ENCODE measurements at regions not wholly inside any gene's neighbourhood (a gene's known extent, or its start where the extent isn't known, plus 50 kb on each side); places are given as distances from the start of the nearest gene placed in this dataset.

- H3K27me3 Mint-ChIP-seq (ENCODE audit: low read depth) = peaks cover 4% of the 10 kb centered on the region; the same call in 1 of the 2 replicates
- ChIA-PET POLR2A (no interaction called here), CTCF (no interaction called here)
- no peak overlapping the region for H3K4me3 Mint-ChIP-seq
- no peaks in the 10 kb centered on the region for H3K4me1 Mint-ChIP-seq
- DNase-seq (ENCODE audit: low spot score) = no peak
- no peak for TF ChIP-seq ATF6 (CRISPR knock-in tag; IDR thresholded peaks at IDR 0.05)
- no peak for TF ChIP-seq FOXP1 (CRISPR knock-in tag; IDR thresholded peaks at IDR 0.05; ENCODE audit: borderline replicate concordance)
- TF ChIP-seq TCF7 (CRISPR knock-in tag; IDR thresholded peaks at IDR 0.05; ENCODE audit: low read depth) = no peak
- TF ChIP-seq OVOL2 (CRISPR knock-in tag; IDR thresholded peaks at IDR 0.05; ENCODE audit: borderline replicate concordance) = no peak
- no peak for TF ChIP-seq TEAD1 (CRISPR knock-in tag; IDR thresholded peaks at IDR 0.05)
- no peak for TF ChIP-seq NR3C1 (CRISPR knock-in tag; conservative IDR thresholded peaks at IDR 0.05; ENCODE audit: low read depth)
- TF ChIP-seq SP1 (CRISPR knock-in tag; conservative IDR thresholded peaks at IDR 0.05) = no peak
- TF ChIP-seq ZBTB43 (CRISPR knock-in tag; IDR thresholded peaks at IDR 0.05) = no peak
- TF ChIP-seq USF2 (CRISPR knock-in tag; IDR thresholded peaks at IDR 0.05) = no peak
- TF ChIP-seq MXD4 (CRISPR knock-in tag; IDR thresholded peaks at IDR 0.05; ENCODE audit: borderline replicate concordance) = no peak
- TF ChIP-seq ZNF671 (CRISPR knock-in tag; IDR thresholded peaks at IDR 0.05) = no peak
- H3K9me3 Mint-ChIP-seq = no peaks in the 10 kb centered on the region
- no peaks in the 10 kb centered on the region for H3K36me3 Mint-ChIP-seq
- no peak overlapping the region for H3K27ac Mint-ChIP-seq
- ATAC-seq = no peak
Measured at GRCh38 chr5:173480896-173481295, 135.6 kb downstream of the BOD1 start.

- POLR2A ChIA-PET = no interaction called here
- no peaks in the 10 kb centered on the region for H3K36me3 Mint-ChIP-seq
- TF ChIP-seq ZNF425 (CRISPR knock-in tag; conservative IDR thresholded peaks at IDR 0.05) = no peak
- TF ChIP-seq ETV6 (CRISPR knock-in tag; IDR thresholded peaks at IDR 0.05) = no peak
- no peak for TF ChIP-seq JUN (CRISPR knock-in tag; IDR thresholded peaks at IDR 0.05)
- no peak for TF ChIP-seq GABPB1 (CRISPR knock-in tag; IDR thresholded peaks at IDR 0.05)
- H3K9me3 Mint-ChIP-seq = no peaks in the 10 kb centered on the region
- CTCF ChIA-PET = no interaction called here
- no peak for ATAC-seq
- no peak overlapping the region for H3K4me3 Mint-ChIP-seq
- peaks cover 3% of the 10 kb centered on the region; the same call in 1 of the 2 replicates for H3K4me1 Mint-ChIP-seq
- no peak for DNase-seq (ENCODE audit: low spot score)
- no peak overlapping the region for H3K27ac Mint-ChIP-seq
- peaks cover 4% of the 10 kb centered on the region; the same call in 1 of the 2 replicates for H3K27me3 Mint-ChIP-seq (ENCODE audit: low read depth)
Measured at GRCh38 chr5:173479711-173480110, 136.7 kb downstream of the BOD1 start.

- peaks cover 4% of the 10 kb centered on the region; the same call in 1 of the 2 replicates for H3K27me3 Mint-ChIP-seq (ENCODE audit: low read depth)
- POLR2A ChIA-PET = no interaction called here
- no peaks in the 10 kb centered on the region for H3K9me3 Mint-ChIP-seq
- CTCF ChIA-PET = no interaction called here
- H3K4me3 Mint-ChIP-seq = no peak overlapping the region
- peaks cover 4% of the 10 kb centered on the region; the same call in 1 of the 2 replicates for H3K4me1 Mint-ChIP-seq
- H3K36me3 Mint-ChIP-seq = no peaks in the 10 kb centered on the region
- H3K27ac Mint-ChIP-seq = no peak overlapping the region
- DNase-seq (ENCODE audit: low spot score) (no peak), ATAC-seq (no peak)
- TF ChIP-seq CBFB (CRISPR knock-in tag; IDR thresholded peaks at IDR 0.05; ENCODE audit: low read depth) (no peak), ZSCAN18 (CRISPR knock-in tag; IDR thresholded peaks at IDR 0.05) (no peak), E2F5 (CRISPR knock-in tag; IDR thresholded peaks at IDR 0.05) (no peak), AFF4 (CRISPR knock-in tag; IDR thresholded peaks at IDR 0.05; ENCODE audit: borderline replicate concordance) (no peak)
Measured at GRCh38 chr5:173477345-173478040, 139.0 kb downstream of the BOD1 start.

All from WTC11 (cell line).